Neural crest cell (in vitro differentiated cells): ENCODE measurements at regions not wholly inside any gene's neighbourhood (a gene's known extent, or its start where the extent isn't known, plus 50 kb on each side); places are given as distances from the start of the nearest gene placed in this dataset.

Experiments used
- DNase-seq: peaks from one replicate; pipeline ENCODE4 v3.0.0; 2021; ENCODE audit warnings: low read depth, mixed read lengths, low spot score
- H3K27ac Mint-ChIP-seq: one replicate; pipeline ENCODE4 v1.8.0; 2021; ENCODE audit warnings: mild to moderate bottlenecking, mixed read lengths; ENCODE audit not compliant: unreplicated experiment
- H3K27me3 Mint-ChIP-seq: 2 replicates; pipeline ENCODE4 v1.8.0; 2021; ENCODE audit warnings: low read depth, mild to moderate bottlenecking, mixed read lengths
- H3K36me3 Mint-ChIP-seq: 2 replicates; pipeline ENCODE4 v1.8.0; 2021; ENCODE audit warnings: low read depth, mild to moderate bottlenecking, mixed read lengths
- H3K4me1 Mint-ChIP-seq: 2 replicates; pipeline ENCODE4 v1.8.0; 2021; ENCODE audit warnings: mixed read lengths
- H3K4me3 Mint-ChIP-seq: one replicate; pipeline ENCODE4 v1.8.0; 2021; ENCODE audit warnings: mild to moderate bottlenecking, mixed read lengths
- H3K9me3 Mint-ChIP-seq: 2 replicates; pipeline ENCODE4 v1.8.0; 2021; ENCODE audit warnings: mixed read lengths
- CTCF ChIP-seq: fragments of 200-600 bp; sonication (generic); conservative IDR thresholded peaks from 2 replicates; pipeline ENCODE4 v1.5.0; 2021; ENCODE audit warnings: antibody characterized with exemption, mild to moderate bottlenecking

GRCh38 chr5:155381654-155382053 is 368.1 kb downstream of the KIF4B start:
- TF ChIP-seq CTCF, result no peak
- no peaks in the 10 kb centered on the region for H3K4me1 Mint-ChIP-seq
- DNase-seq, result no peak
- H3K4me3 Mint-ChIP-seq, result no peak overlapping the region
- no peaks in the 10 kb centered on the region for H3K27me3 Mint-ChIP-seq
- H3K36me3 Mint-ChIP-seq, result no peaks in the 10 kb centered on the region
- peaks cover 7% of the 10 kb centered on the region for H3K9me3 Mint-ChIP-seq
- no peak overlapping the region for H3K27ac Mint-ChIP-seq

- H3K36me3 Mint-ChIP-seq, result no peaks in the 10 kb centered on the region
- H3K27ac Mint-ChIP-seq, result no peak overlapping the region
- DNase-seq, result no peak
- H3K9me3 Mint-ChIP-seq, result peaks cover 5% of the 10 kb centered on the region
- no peaks in the 10 kb centered on the region for H3K4me1 Mint-ChIP-seq
- H3K27me3 Mint-ChIP-seq, result peaks cover 12% of the 10 kb centered on the region
- TF ChIP-seq CTCF, result no peak
- no peak overlapping the region for H3K4me3 Mint-ChIP-seq
Observed at GRCh38 chr5:155389498-155389897, 375.9 kb downstream of the KIF4B start.

GRCh38 chr5:155394727-155395126 is 381.2 kb downstream of the KIF4B start:
- H3K4me3 Mint-ChIP-seq, result no peak overlapping the region
- H3K27ac Mint-ChIP-seq, result no peak overlapping the region
- TF ChIP-seq CTCF, result no peak
- H3K9me3 Mint-ChIP-seq, result no peaks in the 10 kb centered on the region
- H3K27me3 Mint-ChIP-seq, result peaks cover 5% of the 10 kb centered on the region
- H3K4me1 Mint-ChIP-seq, result no peaks in the 10 kb centered on the region
- H3K36me3 Mint-ChIP-seq, result no peaks in the 10 kb centered on the region
- no peak for DNase-seq

GRCh38 chr5:155402927-155403640 is 389.5 kb downstream of the KIF4B start:
- Mint-ChIP-seq H3K36me3 (peaks cover 6% of the 10 kb centered on the region), H3K27ac (no peak overlapping the region), H3K9me3 (peaks cover 11% of the 10 kb centered on the region), H3K4me1 (peaks cover 5% of the 10 kb centered on the region), H3K4me3 (no peak overlapping the region), H3K27me3 (no peaks in the 10 kb centered on the region)
- DNase-seq, result no peak
- no peak for TF ChIP-seq CTCF

GRCh38 chr5:155406815-155407214 is 393.3 kb downstream of the KIF4B start:
- Mint-ChIP-seq H3K9me3 (peaks cover 11% of the 10 kb centered on the region), H3K4me1 (peaks cover 5% of the 10 kb centered on the region), H3K4me3 (no peak overlapping the region), H3K27me3 (no peaks in the 10 kb centered on the region), H3K36me3 (peaks cover 6% of the 10 kb centered on the region), H3K27ac (no peak overlapping the region)
- no peak for DNase-seq
- TF ChIP-seq CTCF, result no peak
